Neural cell (in vitro differentiated cells): ENCODE measurements at regions not wholly inside any gene's neighbourhood (a gene's known extent, or its start where the extent isn't known, plus 50 kb on each side); places are given as distances from the start of the nearest gene placed in this dataset.
"Not testable (repeated sequence)": the region's sequence is repeated elsewhere in the genome, so short reads cannot be mapped to it uniquely, and the experiment has no call there.

Experiments
- H2AFZ ChIP-seq: fragments of 200-600, 300-800 bp; sonication (generic), shearing (Covaris generic); 2 replicates; pipeline ENCODE4 v1.6.0; 2014; ENCODE audit warnings: low read depth, mild to moderate bottlenecking, antibody characterized with exemption, low read length, moderate library complexity
- H3F3A ChIP-seq: fragments of 200-600 bp; shearing (Covaris generic); 2 replicates; pipeline ENCODE4 v1.6.1; 2016; ENCODE audit warnings: mild to moderate bottlenecking, moderate library complexity, mixed read lengths, antibody characterized with exemption, low read length; ENCODE audit not compliant: insufficient read depth, poor library complexity, severe bottlenecking
- H3K27ac ChIP-seq: fragments of 200-600, 300-800 bp; sonication (generic), shearing (Covaris generic); 2 replicates; pipeline ENCODE4 v1.5.1; 2014; ENCODE audit warnings: mild to moderate bottlenecking, low read length, moderate library complexity
- H3K27me3 ChIP-seq: fragments of 300-800, 200-600 bp; sonication (generic), shearing (Covaris generic); 2 replicates; pipeline ENCODE4 v1.6.0; 2014; ENCODE audit warnings: mild to moderate bottlenecking, low read depth, low read length, moderate library complexity; ENCODE audit not compliant: insufficient read depth
- H3K36me3 ChIP-seq: fragments of 300-800, 200-600 bp; sonication (generic), shearing (Covaris generic); 2 replicates; pipeline ENCODE4 v1.5.1; 2014; ENCODE audit warnings: mild to moderate bottlenecking, antibody characterized with exemption, low read length, moderate library complexity; ENCODE audit not compliant: insufficient read depth
- H3K4me2 ChIP-seq: fragments of 300-800, 200-600 bp; sonication (generic), shearing (Covaris generic); 2 replicates; pipeline ENCODE4 v1.6.0; 2014; ENCODE audit warnings: mild to moderate bottlenecking, low read length
- H3K4me3 ChIP-seq: fragments of 300-800, 200-600 bp; sonication (generic), shearing (Covaris generic); 2 replicates; pipeline ENCODE4 v1.5.1; 2014; ENCODE audit warnings: mild to moderate bottlenecking, low read length, moderate library complexity
- H3K79me2 ChIP-seq: fragments of 200-600 bp; shearing (Covaris generic); replicated peaks from 2 replicates; pipeline ENCODE4 v1.6.0; 2014; ENCODE audit warnings: mild to moderate bottlenecking, low read length, moderate library complexity; ENCODE audit not compliant: insufficient read depth
- H3K9ac ChIP-seq: fragments of 300-800, 200-600 bp; sonication (generic), shearing (Covaris generic); 2 replicates; pipeline ENCODE4 v1.6.1; 2016; ENCODE audit warnings: mild to moderate bottlenecking, low read length, mixed read lengths
- H3K9me2 ChIP-seq: fragments of 200-600 bp; shearing (Covaris generic); 2 replicates; pipeline ENCODE4 v1.6.1; 2016; ENCODE audit warnings: mild to moderate bottlenecking, low read length, mixed read lengths; ENCODE audit not compliant: insufficient read depth
- H3K9me3 ChIP-seq: fragments of 200-600, 300-800 bp; sonication (generic), shearing (Covaris generic); 2 replicates; pipeline ENCODE4 v1.6.1; 2016; ENCODE audit warnings: mild to moderate bottlenecking, mixed run types, low read length, moderate library complexity, mixed read lengths
- H4K20me1 ChIP-seq: fragments of 200-600 bp; shearing (Covaris generic); 2 replicates; pipeline ENCODE4 v1.6.1; 2016; ENCODE audit warnings: mild to moderate bottlenecking, mixed run types; ENCODE audit not compliant: insufficient read depth
- EP300 ChIP-seq: fragments of 450-650 bp; conservative IDR thresholded peaks from 2 replicates; pipeline ENCODE4 v1.6.1; 2014; ENCODE audit warnings: antibody characterized with exemption, mild to moderate bottlenecking, moderate library complexity; ENCODE audit not compliant: poor library complexity, severe bottlenecking
- EZH2 ChIP-seq: fragments of 200-600, 300-800 bp; shearing (Covaris generic), sonication (generic); IDR thresholded peaks from 2 replicates; pipeline ENCODE4 v1.6.1; 2014; ENCODE audit warnings: antibody characterized with exemption, low read length, borderline replicate concordance, mild to moderate bottlenecking; ENCODE audit not compliant: insufficient read depth, poor library complexity, severe bottlenecking
- MXI1 ChIP-seq: fragments of 450-650 bp; conservative IDR thresholded peaks from 2 replicates; pipeline ENCODE4 v1.6.1; 2014; ENCODE audit warnings: antibody characterized with exemption, mild to moderate bottlenecking; ENCODE audit not compliant: poor library complexity, severe bottlenecking
- POLR2AphosphoS5 ChIP-seq: IDR thresholded peaks from 2 replicates; pipeline ENCODE4 v1.6.1; 2012
- RAD21 ChIP-seq: fragments of 450-650 bp; conservative IDR thresholded peaks from 2 replicates; pipeline ENCODE4 v1.6.1; 2014; ENCODE audit warnings: antibody characterized with exemption, mild to moderate bottlenecking, moderate library complexity
- SMC3 ChIP-seq: fragments of 450-650 bp; conservative IDR thresholded peaks from 2 replicates; pipeline ENCODE4 v1.6.1; 2014; ENCODE audit warnings: antibody characterized with exemption, mild to moderate bottlenecking, moderate library complexity; ENCODE audit not compliant: poor library complexity
- TAF1 ChIP-seq: IDR thresholded peaks from 2 replicates; pipeline ENCODE4 v1.6.1; 2012; ENCODE audit warnings: low read depth
- TF ChIP-seq, protein P1 (sequence below): IDR thresholded peaks from 2 replicates; pipeline ENCODE4 v1.6.1; 2012; ENCODE audit warnings: borderline replicate concordance
- TF ChIP-seq, protein P2 (sequence below): fragments of 450-650 bp; IDR thresholded peaks from 2 replicates; pipeline ENCODE4 v1.5.1; 2014; ENCODE audit warnings: antibody characterized with exemption, mild to moderate bottlenecking, moderate library complexity; ENCODE audit not compliant: poor library complexity, severe bottlenecking

DNA sequence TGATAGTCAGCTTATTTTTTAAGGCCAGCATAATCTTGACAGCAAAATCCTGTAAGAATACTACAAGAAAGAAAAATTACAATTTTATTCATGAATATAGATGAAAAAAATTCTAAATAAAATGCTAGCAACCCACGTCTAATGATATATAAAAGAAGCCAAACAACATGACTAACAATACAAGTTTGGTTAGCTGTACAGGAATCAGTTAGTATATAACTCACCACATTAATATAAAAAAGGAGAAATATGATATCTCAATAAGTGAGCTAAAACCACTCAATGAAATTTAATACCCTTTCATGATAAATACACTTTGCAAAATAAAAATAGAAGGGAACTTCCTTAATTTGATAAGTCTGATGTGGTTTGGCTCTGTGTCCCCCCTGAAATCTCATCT is 139.7 kb upstream of the MAN2A1 start:
- Histone ChIP-seq H2AFZ (no peak overlapping the region), H3F3A (no peaks in the 10 kb centered on the region), H3K79me2 (no peaks in the 10 kb centered on the region), H3K9ac (no peak overlapping the region), H3K4me3 (no peak overlapping the region), H3K9me2 (no peaks in the 10 kb centered on the region), H3K4me2 (no peak overlapping the region), H3K27ac (no peak overlapping the region), H3K9me3 (peaks cover 3% of the 10 kb centered on the region), H3K27me3 (no peaks in the 10 kb centered on the region), H4K20me1 (no peaks in the 10 kb centered on the region), H3K36me3 (no peaks in the 10 kb centered on the region)
- no peak for TF ChIP-seq RAD21
- no peak for TF ChIP-seq EZH2
- no peak for TF ChIP-seq EP300
- TF ChIP-seq SMC3 = no peak
- TF ChIP-seq, protein P1, sequence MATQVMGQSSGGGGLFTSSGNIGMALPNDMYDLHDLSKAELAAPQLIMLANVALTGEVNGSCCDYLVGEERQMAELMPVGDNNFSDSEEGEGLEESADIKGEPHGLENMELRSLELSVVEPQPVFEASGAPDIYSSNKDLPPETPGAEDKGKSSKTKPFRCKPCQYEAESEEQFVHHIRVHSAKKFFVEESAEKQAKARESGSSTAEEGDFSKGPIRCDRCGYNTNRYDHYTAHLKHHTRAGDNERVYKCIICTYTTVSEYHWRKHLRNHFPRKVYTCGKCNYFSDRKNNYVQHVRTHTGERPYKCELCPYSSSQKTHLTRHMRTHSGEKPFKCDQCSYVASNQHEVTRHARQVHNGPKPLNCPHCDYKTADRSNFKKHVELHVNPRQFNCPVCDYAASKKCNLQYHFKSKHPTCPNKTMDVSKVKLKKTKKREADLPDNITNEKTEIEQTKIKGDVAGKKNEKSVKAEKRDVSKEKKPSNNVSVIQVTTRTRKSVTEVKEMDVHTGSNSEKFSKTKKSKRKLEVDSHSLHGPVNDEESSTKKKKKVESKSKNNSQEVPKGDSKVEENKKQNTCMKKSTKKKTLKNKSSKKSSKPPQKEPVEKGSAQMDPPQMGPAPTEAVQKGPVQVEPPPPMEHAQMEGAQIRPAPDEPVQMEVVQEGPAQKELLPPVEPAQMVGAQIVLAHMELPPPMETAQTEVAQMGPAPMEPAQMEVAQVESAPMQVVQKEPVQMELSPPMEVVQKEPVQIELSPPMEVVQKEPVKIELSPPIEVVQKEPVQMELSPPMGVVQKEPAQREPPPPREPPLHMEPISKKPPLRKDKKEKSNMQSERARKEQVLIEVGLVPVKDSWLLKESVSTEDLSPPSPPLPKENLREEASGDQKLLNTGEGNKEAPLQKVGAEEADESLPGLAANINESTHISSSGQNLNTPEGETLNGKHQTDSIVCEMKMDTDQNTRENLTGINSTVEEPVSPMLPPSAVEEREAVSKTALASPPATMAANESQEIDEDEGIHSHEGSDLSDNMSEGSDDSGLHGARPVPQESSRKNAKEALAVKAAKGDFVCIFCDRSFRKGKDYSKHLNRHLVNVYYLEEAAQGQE = no peak
- TF ChIP-seq, protein P2, sequence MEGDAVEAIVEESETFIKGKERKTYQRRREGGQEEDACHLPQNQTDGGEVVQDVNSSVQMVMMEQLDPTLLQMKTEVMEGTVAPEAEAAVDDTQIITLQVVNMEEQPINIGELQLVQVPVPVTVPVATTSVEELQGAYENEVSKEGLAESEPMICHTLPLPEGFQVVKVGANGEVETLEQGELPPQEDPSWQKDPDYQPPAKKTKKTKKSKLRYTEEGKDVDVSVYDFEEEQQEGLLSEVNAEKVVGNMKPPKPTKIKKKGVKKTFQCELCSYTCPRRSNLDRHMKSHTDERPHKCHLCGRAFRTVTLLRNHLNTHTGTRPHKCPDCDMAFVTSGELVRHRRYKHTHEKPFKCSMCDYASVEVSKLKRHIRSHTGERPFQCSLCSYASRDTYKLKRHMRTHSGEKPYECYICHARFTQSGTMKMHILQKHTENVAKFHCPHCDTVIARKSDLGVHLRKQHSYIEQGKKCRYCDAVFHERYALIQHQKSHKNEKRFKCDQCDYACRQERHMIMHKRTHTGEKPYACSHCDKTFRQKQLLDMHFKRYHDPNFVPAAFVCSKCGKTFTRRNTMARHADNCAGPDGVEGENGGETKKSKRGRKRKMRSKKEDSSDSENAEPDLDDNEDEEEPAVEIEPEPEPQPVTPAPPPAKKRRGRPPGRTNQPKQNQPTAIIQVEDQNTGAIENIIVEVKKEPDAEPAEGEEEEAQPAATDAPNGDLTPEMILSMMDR = no peak
- TF ChIP-seq MXI1 = no peak
- TF ChIP-seq POLR2AphosphoS5 = no peak
- no peak for TF ChIP-seq TAF1

DNA sequence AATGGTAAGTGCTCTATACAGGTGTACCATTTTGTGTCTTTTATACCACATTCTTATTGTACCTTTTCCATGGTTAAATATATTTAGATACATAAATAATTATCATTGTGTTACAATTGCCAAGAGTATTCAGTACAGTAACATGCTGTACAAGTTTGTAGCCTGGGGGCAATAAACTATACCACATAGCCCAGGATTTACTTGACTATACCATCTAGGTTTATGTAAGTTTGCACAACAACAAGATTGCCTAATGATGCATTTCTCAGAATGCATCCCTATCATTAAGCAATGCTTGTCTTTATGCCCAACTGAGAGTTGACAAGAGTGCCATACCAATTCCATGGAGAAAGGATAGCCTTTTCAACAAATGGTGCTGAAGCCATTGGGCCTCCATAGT is 136.7 kb upstream of the PJA2 start:
- H3K36me3 ChIP-seq = no peaks in the 10 kb centered on the region
- H3K9me3 ChIP-seq = no peaks in the 10 kb centered on the region
- H3K4me3 ChIP-seq = no peak overlapping the region
- no peaks in the 10 kb centered on the region for H3F3A ChIP-seq
- no peaks in the 10 kb centered on the region for H4K20me1 ChIP-seq
- H2AFZ ChIP-seq = no peak overlapping the region
- H3K27ac ChIP-seq = no peak overlapping the region
- no peak for TF ChIP-seq POLR2AphosphoS5
- no peaks in the 10 kb centered on the region for H3K27me3 ChIP-seq
- no peaks in the 10 kb centered on the region for H3K9me2 ChIP-seq
- no peaks in the 10 kb centered on the region for H3K79me2 ChIP-seq
- H3K4me2 ChIP-seq = no peak overlapping the region
- H3K9ac ChIP-seq = no peak overlapping the region

DNA sequence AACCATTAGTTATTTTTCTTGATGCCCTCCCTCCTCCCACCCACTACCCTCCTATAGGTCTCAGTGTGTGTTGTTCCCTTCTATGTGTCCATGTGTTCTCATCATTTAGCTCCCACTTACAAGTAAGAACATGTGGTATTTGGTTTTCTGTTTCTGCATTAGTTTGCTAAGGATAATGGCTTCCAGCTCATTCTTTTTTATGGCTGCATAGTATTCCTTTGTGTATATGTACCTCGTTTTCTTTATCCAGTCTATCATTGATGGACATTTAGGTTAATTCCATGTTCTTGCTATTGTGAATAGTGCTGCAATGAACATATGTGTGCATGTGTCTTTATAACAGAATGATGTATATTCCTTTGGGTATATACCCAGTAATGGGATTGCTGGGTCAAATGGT is 135.1 kb upstream of the PJA2 start:
- not testable (repeated sequence) for H3K79me2 ChIP-seq, H3K9ac ChIP-seq, H3K27ac ChIP-seq, H3K9me3 ChIP-seq, H3K36me3 ChIP-seq, H3K4me2 ChIP-seq, H3F3A ChIP-seq, H4K20me1 ChIP-seq, H3K9me2 ChIP-seq, H3K27me3 ChIP-seq, H2AFZ ChIP-seq, H3K4me3 ChIP-seq

DNA sequence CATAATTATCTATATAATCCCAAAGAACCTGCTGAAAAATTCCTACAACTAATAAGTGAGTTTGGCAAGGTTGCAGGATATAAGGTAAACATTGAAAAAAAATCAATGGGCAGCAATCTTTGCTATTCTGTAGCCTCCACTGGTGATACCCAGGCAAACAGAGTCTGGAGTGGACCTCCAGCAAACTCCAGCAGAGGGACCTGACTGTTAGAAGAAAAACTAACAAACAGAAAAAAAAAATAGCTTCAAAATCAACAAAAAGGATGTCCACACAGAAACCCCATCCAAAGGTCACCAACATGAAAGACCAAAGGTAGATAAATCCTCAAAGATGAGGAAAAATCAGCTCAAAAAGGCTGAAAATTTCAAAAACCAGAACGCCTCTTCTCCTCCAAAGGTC is 128.9 kb upstream of the PJA2 start:
- H3K36me3 ChIP-seq, H3K9ac ChIP-seq, H3K4me2 ChIP-seq, H3K27ac ChIP-seq, H3K4me3 ChIP-seq, H3K27me3 ChIP-seq, H4K20me1 ChIP-seq, H3K9me2 ChIP-seq, H3F3A ChIP-seq, H2AFZ ChIP-seq, H3K79me2 ChIP-seq, H3K9me3 ChIP-seq: not testable (repeated sequence)

DNA sequence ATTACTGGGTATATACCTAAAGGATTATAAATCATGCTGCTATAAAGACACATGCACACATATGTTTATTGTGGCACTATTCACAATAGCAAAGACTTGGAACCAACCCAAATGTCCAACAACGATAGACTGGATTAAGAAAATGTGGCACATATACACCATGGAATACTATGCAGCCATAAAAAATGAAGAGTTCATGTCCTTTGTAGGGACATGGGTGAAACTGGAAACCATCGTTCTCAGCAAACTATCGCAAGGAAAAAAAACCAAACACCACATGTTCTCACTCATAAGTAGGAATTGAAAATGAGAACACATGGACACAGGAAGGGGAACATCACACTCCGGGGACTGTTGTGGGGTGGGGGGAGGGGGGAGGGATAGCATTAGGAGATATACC is 125.3 kb upstream of the PJA2 start:
- H3F3A ChIP-seq, H3K9me2 ChIP-seq, H3K9ac ChIP-seq: not testable (repeated sequence)

More for the DNA sequence above, 125.3 kb upstream of the PJA2 start:
- not testable (repeated sequence) for H3K79me2 ChIP-seq, H2AFZ ChIP-seq, H3K4me3 ChIP-seq, H3K27ac ChIP-seq, H3K9me3 ChIP-seq, H3K27me3 ChIP-seq, H4K20me1 ChIP-seq, H3K4me2 ChIP-seq, H3K36me3 ChIP-seq
